ENCODE measurements at regions not wholly inside any gene's neighbourhood (a gene's known extent, or its start where the extent isn't known, plus 50 kb on each side); places are given as distances from the start of the nearest gene placed in this dataset.

DNA sequence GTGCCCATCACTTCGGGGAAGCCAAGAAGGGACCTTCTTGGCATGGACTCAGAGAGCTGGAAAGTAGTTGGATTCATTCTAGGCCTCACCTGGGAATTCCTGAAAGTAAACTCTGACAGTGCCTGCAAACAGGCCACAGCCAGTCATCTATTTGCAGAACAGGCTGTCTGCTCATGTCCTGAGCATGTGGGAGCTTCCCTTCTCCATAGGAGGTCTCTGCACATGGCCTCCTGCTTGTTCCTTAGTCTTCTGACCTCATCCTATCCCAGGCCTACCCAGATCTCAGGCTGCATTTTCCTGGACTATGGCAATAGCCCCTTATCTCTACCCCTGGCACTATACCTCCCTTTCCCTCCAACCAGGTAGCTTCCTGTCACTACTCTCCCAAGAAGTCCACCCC, 67.2 kb upstream of the FSTL4 start:
- Histone ChIP-seq H3K4me3 (ENCODE audit: low read length in 2 of 2) (no peak overlapping the region), H3K27me3 (ENCODE audit: control insufficient read depth in 2 of 2, insufficient read depth in 2 of 2, low read length in 2 of 2) (no peaks in the 10 kb centered on the region), H3K27ac (ENCODE audit: low read depth in 2 of 2, low read length in 2 of 2) (no peak overlapping the region), H3K36me3 (ENCODE audit: control insufficient read depth in 2 of 2, insufficient read depth in 2 of 2, low read length in 2 of 2) (no peaks in the 10 kb centered on the region), H3K9me3 (ENCODE audit: control insufficient read depth in 2 of 2, low read length in 2 of 2) (no peaks in the 10 kb centered on the region), H3K9ac (ENCODE audit: low read depth in 1 of 2, low read length in 2 of 2) (no peak overlapping the region), H3K4me1 (ENCODE audit: control insufficient read depth in 2 of 2, insufficient read depth in 2 of 2, low read length in 2 of 2) (no peaks in the 10 kb centered on the region)

DNA sequence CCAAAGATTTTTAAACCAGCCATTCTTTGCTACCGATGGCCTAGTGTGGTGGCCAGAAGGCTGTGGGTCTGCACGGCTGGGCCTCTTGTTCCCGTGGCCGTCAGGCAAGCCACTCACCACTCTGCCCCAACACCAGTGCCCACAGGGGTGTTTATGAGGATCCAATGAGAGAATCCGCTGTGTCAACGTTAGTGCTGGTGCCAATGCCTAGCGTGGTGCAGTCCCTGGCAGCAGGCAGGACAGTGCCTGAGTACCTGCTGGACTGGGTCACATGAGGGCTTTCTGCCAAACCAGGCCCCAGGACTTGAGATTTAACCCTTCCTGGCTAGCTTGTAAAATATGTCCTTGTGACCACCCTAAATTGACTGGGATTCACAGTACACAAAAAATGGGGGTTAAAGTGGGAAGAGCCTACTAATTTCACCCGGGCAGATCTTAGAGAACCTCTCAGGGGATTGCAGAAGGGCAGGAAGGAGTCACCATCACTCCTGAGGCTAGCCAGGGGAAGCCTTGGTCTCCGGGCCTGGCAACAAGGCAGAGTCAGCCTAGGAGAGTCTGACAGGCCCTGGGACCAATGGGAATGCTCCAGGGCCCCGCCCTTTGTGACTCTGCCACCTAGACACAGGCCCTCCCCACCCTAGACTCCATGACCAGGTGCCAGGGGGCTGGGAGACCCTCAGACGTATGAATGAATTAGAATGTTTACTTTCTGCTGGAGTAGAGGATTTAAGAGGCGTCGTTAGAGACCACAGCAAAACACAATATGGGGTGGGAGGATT, 63.2 kb upstream of the FSTL4 start:
- Histone ChIP-seq H3K9ac (ENCODE audit: low read depth in 1 of 2, low read length in 2 of 2) (no peak overlapping the region), H3K9me3 (ENCODE audit: control insufficient read depth in 2 of 2, low read length in 2 of 2) (no peaks in the 10 kb centered on the region), H3K27ac (ENCODE audit: low read depth in 2 of 2, low read length in 2 of 2) (no peak overlapping the region), H3K4me1 (ENCODE audit: control insufficient read depth in 2 of 2, insufficient read depth in 2 of 2, low read length in 2 of 2) (no peaks in the 10 kb centered on the region), H3K27me3 (ENCODE audit: control insufficient read depth in 2 of 2, insufficient read depth in 2 of 2, low read length in 2 of 2) (no peaks in the 10 kb centered on the region), H3K36me3 (ENCODE audit: control insufficient read depth in 2 of 2, insufficient read depth in 2 of 2, low read length in 2 of 2) (no peaks in the 10 kb centered on the region), H3K4me3 (ENCODE audit: low read length in 2 of 2) (no peak overlapping the region)

DNA sequence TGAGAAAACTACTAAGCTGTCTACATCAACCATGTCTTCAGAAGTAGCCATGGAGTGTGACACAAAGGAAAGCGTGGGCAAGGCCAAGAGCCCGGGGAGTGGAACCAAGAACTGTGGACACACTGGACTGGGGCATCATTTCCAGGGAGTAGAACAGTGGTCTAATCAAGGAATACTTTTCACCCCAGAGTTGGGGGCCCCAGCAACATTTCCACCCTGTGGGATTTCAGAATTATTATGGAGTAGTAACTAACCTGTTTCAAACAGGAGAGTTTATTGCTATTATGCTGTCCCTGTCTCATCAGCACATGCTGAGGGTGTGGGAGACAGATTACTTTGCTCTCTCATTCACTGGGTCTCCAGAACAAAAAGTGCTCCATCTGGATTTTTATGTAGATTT, 58.0 kb upstream of the FSTL4 start:
- no peak overlapping the region for H3K9ac ChIP-seq (ENCODE audit: low read depth in 1 of 2, low read length in 2 of 2)
- H3K27me3 ChIP-seq (ENCODE audit: control insufficient read depth in 2 of 2, insufficient read depth in 2 of 2, low read length in 2 of 2) = peaks cover 0 to 2% of the 10 kb centered on the region in 2 donors
- H3K27ac ChIP-seq (ENCODE audit: low read depth in 2 of 2, low read length in 2 of 2) = no peak overlapping the region
- no peaks in the 10 kb centered on the region for H3K36me3 ChIP-seq (ENCODE audit: control insufficient read depth in 2 of 2, insufficient read depth in 2 of 2, low read length in 2 of 2)
- H3K4me1 ChIP-seq (ENCODE audit: control insufficient read depth in 2 of 2, insufficient read depth in 2 of 2, low read length in 2 of 2) = no peaks in the 10 kb centered on the region
- no peaks in the 10 kb centered on the region for H3K9me3 ChIP-seq (ENCODE audit: control insufficient read depth in 2 of 2, low read length in 2 of 2)
- no peak overlapping the region for H3K4me3 ChIP-seq (ENCODE audit: low read length in 2 of 2)

DNA sequence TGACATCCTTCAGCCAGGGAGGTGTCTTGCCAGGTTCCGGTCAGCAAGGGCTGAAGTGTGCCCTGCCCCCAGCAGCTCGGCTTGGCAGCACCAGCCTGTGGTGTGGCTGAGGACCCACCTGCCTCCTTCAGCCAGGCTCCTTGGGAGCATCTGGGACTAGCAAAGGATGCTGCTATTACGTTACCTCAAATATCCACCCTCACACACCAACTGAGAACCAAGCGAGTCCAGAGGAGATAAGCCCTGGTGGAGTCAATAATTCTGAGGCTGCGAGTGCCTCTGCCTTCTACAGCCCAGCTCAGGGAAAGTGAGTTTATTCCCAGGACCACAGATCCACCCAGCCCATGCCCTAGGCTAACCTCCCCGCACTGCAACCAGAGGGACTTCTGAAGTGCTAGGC, 57.1 kb upstream of the FSTL4 start:
- no peak overlapping the region for H3K4me3 ChIP-seq (ENCODE audit: low read length in 2 of 2)
- no peak overlapping the region for H3K27ac ChIP-seq (ENCODE audit: low read depth in 2 of 2, low read length in 2 of 2)
- H3K9ac ChIP-seq (ENCODE audit: low read depth in 1 of 2, low read length in 2 of 2) = no peak overlapping the region
- peaks cover 0 to 2% of the 10 kb centered on the region in 2 donors for H3K27me3 ChIP-seq (ENCODE audit: control insufficient read depth in 2 of 2, insufficient read depth in 2 of 2, low read length in 2 of 2)
- H3K4me1 ChIP-seq (ENCODE audit: control insufficient read depth in 2 of 2, insufficient read depth in 2 of 2, low read length in 2 of 2) = no peaks in the 10 kb centered on the region
- no peaks in the 10 kb centered on the region for H3K9me3 ChIP-seq (ENCODE audit: control insufficient read depth in 2 of 2, low read length in 2 of 2)
- no peaks in the 10 kb centered on the region for H3K36me3 ChIP-seq (ENCODE audit: control insufficient read depth in 2 of 2, insufficient read depth in 2 of 2, low read length in 2 of 2)

DNA sequence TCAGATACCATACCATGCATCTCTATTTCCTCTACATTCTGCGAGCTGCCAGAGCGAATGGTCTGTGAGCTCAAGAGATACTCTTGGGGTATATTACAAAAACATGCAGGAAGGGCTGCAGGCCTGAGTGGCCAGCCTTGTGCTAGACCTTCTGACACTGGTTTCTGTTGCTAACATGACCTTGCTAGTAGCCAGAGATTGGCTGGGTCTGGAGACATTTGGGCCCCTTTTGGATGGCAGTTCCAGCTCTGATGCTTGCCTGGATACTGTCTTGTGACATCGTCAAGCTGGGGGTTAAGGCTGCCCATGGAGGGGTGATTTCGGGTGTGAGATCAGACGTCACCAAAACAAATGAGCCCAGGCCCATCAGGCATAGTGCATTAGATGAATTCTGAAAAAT, 56.1 kb upstream of the FSTL4 start:
- Histone ChIP-seq H3K27ac (ENCODE audit: low read depth in 2 of 2, low read length in 2 of 2) (no peak overlapping the region), H3K36me3 (ENCODE audit: control insufficient read depth in 2 of 2, insufficient read depth in 2 of 2, low read length in 2 of 2) (no peaks in the 10 kb centered on the region), H3K27me3 (ENCODE audit: control insufficient read depth in 2 of 2, insufficient read depth in 2 of 2, low read length in 2 of 2) (peaks cover 0 to 2% of the 10 kb centered on the region in 2 donors), H3K9ac (ENCODE audit: low read depth in 1 of 2, low read length in 2 of 2) (no peak overlapping the region), H3K9me3 (ENCODE audit: control insufficient read depth in 2 of 2, low read length in 2 of 2) (no peaks in the 10 kb centered on the region), H3K4me3 (ENCODE audit: low read length in 2 of 2) (no peak overlapping the region), H3K4me1 (ENCODE audit: control insufficient read depth in 2 of 2, insufficient read depth in 2 of 2, low read length in 2 of 2) (no peaks in the 10 kb centered on the region)

DNA sequence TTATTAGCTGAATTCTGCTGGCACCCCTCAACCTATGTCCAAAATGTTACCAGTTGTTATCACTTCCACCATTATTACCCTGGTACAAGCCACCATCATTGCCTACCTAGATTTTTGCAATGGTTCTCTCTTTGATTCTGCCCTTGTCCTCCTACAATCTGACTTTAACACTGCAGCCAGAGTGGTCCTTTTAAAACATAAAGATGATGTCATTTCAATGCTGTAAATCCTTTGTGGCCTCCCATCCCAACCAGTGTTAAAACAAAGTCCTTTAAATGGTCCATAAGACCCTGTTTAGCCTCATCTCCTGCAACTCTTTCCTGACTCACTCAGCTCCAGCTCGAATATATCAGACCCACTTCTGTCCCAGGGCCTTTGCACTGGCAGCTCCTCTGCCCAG, 54.9 kb upstream of the FSTL4 start:
- Histone ChIP-seq H3K4me1 (ENCODE audit: control insufficient read depth in 2 of 2, insufficient read depth in 2 of 2, low read length in 2 of 2) (no peaks in the 10 kb centered on the region), H3K27me3 (ENCODE audit: control insufficient read depth in 2 of 2, insufficient read depth in 2 of 2, low read length in 2 of 2) (peaks cover 0 to 2% of the 10 kb centered on the region in 2 donors), H3K36me3 (ENCODE audit: control insufficient read depth in 2 of 2, insufficient read depth in 2 of 2, low read length in 2 of 2) (no peaks in the 10 kb centered on the region), H3K9me3 (ENCODE audit: control insufficient read depth in 2 of 2, low read length in 2 of 2) (no peaks in the 10 kb centered on the region), H3K4me3 (ENCODE audit: low read length in 2 of 2) (no peak overlapping the region), H3K9ac (ENCODE audit: low read depth in 1 of 2, low read length in 2 of 2) (no peak overlapping the region), H3K27ac (ENCODE audit: low read depth in 2 of 2, low read length in 2 of 2) (no peak overlapping the region)

DNA sequence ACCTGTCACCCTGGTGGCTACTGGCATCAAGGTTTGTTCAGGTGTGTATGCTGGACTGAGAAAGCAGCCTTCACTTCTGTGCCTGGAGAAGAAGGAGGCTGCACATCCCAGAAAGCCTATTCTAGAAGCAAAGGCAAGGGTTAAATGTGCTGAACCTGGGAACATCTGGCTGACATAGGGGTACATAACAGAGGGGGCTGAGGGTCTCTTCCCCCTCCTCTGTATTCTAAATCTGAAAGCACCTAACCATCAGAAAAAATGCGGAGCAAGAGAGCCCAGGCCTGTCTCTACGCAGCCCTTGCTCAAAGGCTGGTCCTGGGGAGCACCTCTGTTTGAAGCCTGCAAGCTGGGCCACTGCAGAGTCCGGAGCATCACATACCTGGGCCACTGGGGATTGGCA, 53.2 kb upstream of the FSTL4 start:
- no peaks in the 10 kb centered on the region for H3K9me3 ChIP-seq (ENCODE audit: control insufficient read depth in 2 of 2, low read length in 2 of 2)
- no peaks in the 10 kb centered on the region for H3K4me1 ChIP-seq (ENCODE audit: control insufficient read depth in 2 of 2, insufficient read depth in 2 of 2, low read length in 2 of 2)
- no peaks in the 10 kb centered on the region for H3K36me3 ChIP-seq (ENCODE audit: control insufficient read depth in 2 of 2, insufficient read depth in 2 of 2, low read length in 2 of 2)
- no peak overlapping the region for H3K9ac ChIP-seq (ENCODE audit: low read depth in 1 of 2, low read length in 2 of 2)
- no peak overlapping the region for H3K4me3 ChIP-seq (ENCODE audit: low read length in 2 of 2)
- peaks cover 0 to 2% of the 10 kb centered on the region in 2 donors for H3K27me3 ChIP-seq (ENCODE audit: control insufficient read depth in 2 of 2, insufficient read depth in 2 of 2, low read length in 2 of 2)
- H3K27ac ChIP-seq (ENCODE audit: low read depth in 2 of 2, low read length in 2 of 2) = no peak overlapping the region

DNA sequence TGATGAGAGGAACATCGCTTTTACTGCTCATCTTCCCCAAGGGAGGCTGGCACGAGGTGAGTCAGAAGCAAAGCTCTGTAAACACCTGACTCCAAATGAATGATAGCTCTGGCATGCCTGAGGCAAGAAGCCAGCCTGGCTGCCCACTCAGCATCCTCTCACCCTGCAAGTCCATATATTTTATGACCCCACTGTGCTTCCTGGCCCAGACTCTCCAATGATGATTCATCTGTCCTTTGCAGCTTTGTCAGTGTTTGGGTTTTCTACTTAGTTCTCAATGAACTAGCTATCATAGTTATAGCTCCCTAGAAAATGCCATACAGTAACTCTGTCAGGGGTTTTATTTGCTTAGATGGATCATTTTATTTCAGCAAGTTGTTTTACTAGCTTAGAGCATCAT, 52.1 kb upstream of the FSTL4 start:
- Histone ChIP-seq H3K4me1 (ENCODE audit: control insufficient read depth in 2 of 2, insufficient read depth in 2 of 2, low read length in 2 of 2) (no peaks in the 10 kb centered on the region), H3K27ac (ENCODE audit: low read depth in 2 of 2, low read length in 2 of 2) (no peak overlapping the region), H3K27me3 (ENCODE audit: control insufficient read depth in 2 of 2, insufficient read depth in 2 of 2, low read length in 2 of 2) (peaks cover 0 to 2% of the 10 kb centered on the region in 2 donors), H3K36me3 (ENCODE audit: control insufficient read depth in 2 of 2, insufficient read depth in 2 of 2, low read length in 2 of 2) (no peaks in the 10 kb centered on the region), H3K4me3 (ENCODE audit: low read length in 2 of 2) (no peak overlapping the region), H3K9me3 (ENCODE audit: control insufficient read depth in 2 of 2, low read length in 2 of 2) (no peaks in the 10 kb centered on the region), H3K9ac (ENCODE audit: low read depth in 1 of 2, low read length in 2 of 2) (no peak overlapping the region)

DNA sequence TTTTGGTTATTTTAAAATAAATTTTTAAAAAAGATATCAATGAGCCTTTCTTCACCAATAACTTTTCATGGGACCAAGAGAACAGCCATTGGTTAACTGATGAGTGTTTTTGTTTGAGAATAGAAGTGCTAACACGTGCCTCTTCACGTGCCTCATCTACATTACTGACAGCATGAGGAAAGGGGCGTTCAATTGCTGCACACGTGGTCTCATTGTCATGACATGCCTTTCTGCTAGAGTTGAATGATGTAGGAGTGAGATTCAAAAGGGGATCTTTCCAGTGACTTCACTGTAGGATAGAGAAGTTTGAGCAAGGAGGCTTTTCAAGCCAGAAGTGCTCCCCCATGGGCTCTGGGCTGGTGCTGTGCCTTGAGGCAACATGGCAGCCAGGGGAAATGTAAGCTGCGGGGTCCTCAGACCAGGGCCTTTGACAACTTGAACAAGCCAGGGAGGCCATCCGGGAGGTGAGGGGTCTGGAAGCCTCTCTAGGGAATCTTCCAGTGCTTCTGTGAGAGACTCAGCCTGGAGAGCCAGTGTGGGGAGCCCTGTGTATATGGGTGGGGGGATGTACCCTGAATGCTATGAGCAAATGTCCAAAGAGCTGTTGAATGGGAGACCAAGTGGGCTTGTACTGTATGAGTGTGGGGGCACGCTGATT, 51.2 kb upstream of the FSTL4 start:
- no peak overlapping the region for H3K4me3 ChIP-seq (ENCODE audit: low read length in 2 of 2)
- H3K9ac ChIP-seq (ENCODE audit: low read depth in 1 of 2, low read length in 2 of 2) = no peak overlapping the region
- H3K36me3 ChIP-seq (ENCODE audit: control insufficient read depth in 2 of 2, insufficient read depth in 2 of 2, low read length in 2 of 2) = no peaks in the 10 kb centered on the region
- H3K27me3 ChIP-seq (ENCODE audit: control insufficient read depth in 2 of 2, insufficient read depth in 2 of 2, low read length in 2 of 2) = no peaks in the 10 kb centered on the region
- H3K9me3 ChIP-seq (ENCODE audit: control insufficient read depth in 2 of 2, low read length in 2 of 2) = no peaks in the 10 kb centered on the region
- H3K27ac ChIP-seq (ENCODE audit: low read depth in 2 of 2, low read length in 2 of 2) = no peak overlapping the region
- no peaks in the 10 kb centered on the region for H3K4me1 ChIP-seq (ENCODE audit: control insufficient read depth in 2 of 2, insufficient read depth in 2 of 2, low read length in 2 of 2)

DNA sequence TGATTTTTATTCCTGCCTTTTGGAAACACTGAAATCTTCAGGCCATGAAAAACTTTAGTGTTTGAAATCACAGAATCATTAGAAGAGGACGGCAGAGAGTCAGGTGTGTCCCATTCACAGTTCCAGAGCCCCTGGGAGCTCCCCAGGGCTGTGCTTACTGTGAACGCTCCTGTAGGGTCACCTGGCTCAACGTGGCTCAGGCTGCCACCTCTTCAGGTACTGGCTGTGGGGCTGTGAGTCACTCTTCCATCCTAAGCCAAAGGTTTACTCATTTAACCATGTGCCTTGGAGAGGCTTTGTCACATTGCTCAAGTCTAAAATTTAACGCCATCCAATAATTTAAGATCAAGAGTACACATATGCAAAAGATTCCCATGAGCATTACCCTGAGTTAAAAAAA, 50.2 kb upstream of the FSTL4 start:
- Histone ChIP-seq H3K4me3 (ENCODE audit: low read length in 2 of 2) (no peak overlapping the region), H3K9ac (ENCODE audit: low read depth in 1 of 2, low read length in 2 of 2) (no peak overlapping the region), H3K36me3 (ENCODE audit: control insufficient read depth in 2 of 2, insufficient read depth in 2 of 2, low read length in 2 of 2) (no peaks in the 10 kb centered on the region), H3K27me3 (ENCODE audit: control insufficient read depth in 2 of 2, insufficient read depth in 2 of 2, low read length in 2 of 2) (no peaks in the 10 kb centered on the region), H3K9me3 (ENCODE audit: control insufficient read depth in 2 of 2, low read length in 2 of 2) (no peaks in the 10 kb centered on the region), H3K27ac (ENCODE audit: low read depth in 2 of 2, low read length in 2 of 2) (no peak overlapping the region), H3K4me1 (ENCODE audit: control insufficient read depth in 2 of 2, insufficient read depth in 2 of 2, low read length in 2 of 2) (no peaks in the 10 kb centered on the region)

All from mucosa of rectum (tissue), 2 donors.